Trophoblast cell (in vitro differentiated cells and primary cell): ENCODE measurements at regions not wholly inside any gene's neighbourhood (a gene's known extent, or its start where the extent isn't known, plus 50 kb on each side); places are given as distances from the start of the nearest gene placed in this dataset.

Experiments
- DNase-seq, 2 donors: peaks; one replicate each; pipeline ENCODE4 v3.0.0-alpha.2; 2016
- H2AFZ ChIP-seq: 2 replicates; pipeline ENCODE4 v1.6.1; 2013; ENCODE audit warnings: low read length, moderate library complexity, mild to moderate bottlenecking; ENCODE audit not compliant: insufficient read depth, poor library complexity
- H2AK5ac ChIP-seq: 2 replicates; pipeline ENCODE4 v1.6.1; 2013; ENCODE audit warnings: mild to moderate bottlenecking, low read length
- H2BK120ac ChIP-seq: 2 replicates; pipeline ENCODE4 v1.6.1; 2013; ENCODE audit warnings: low read length, mild to moderate bottlenecking, moderate library complexity; ENCODE audit not compliant: insufficient read depth, poor library complexity
- H2BK12ac ChIP-seq: 2 replicates; pipeline ENCODE4 v1.6.1; 2013; ENCODE audit warnings: mild to moderate bottlenecking, low read length, moderate library complexity
- H2BK5ac ChIP-seq: 2 replicates; pipeline ENCODE4 v1.6.1; 2013; ENCODE audit warnings: low read length, low read depth, moderate library complexity, mild to moderate bottlenecking; ENCODE audit not compliant: poor library complexity
- H3K14ac ChIP-seq: 2 replicates; pipeline ENCODE4 v1.6.1; 2013; ENCODE audit warnings: mild to moderate bottlenecking, low read length
- H3K18ac ChIP-seq: 2 replicates; pipeline ENCODE4 v1.6.1; 2013; ENCODE audit warnings: mild to moderate bottlenecking, low read length
- H3K23ac ChIP-seq: 2 replicates; pipeline ENCODE4 v1.6.1; 2013; ENCODE audit warnings: low read length
- H3K27ac ChIP-seq: 2 replicates; pipeline ENCODE4 v1.5.1; 2013; ENCODE audit warnings: low read depth, mild to moderate bottlenecking, inconsistent platforms, low read length, moderate library complexity
- H3K27me3 ChIP-seq: 2 replicates; pipeline ENCODE4 v1.6.1; 2013; ENCODE audit warnings: inconsistent platforms, mild to moderate bottlenecking, low read length, moderate library complexity; ENCODE audit not compliant: insufficient read depth
- H3K36me3 ChIP-seq, 2 experiments: 1 replicate in 1 of 2; 2 replicates in 1 of 2; pipeline ENCODE4 v1.6.1; 2013; ENCODE audit warnings: low read length in 2 of 2, mild to moderate bottlenecking in 2 of 2, moderate library complexity in 1 of 2; ENCODE audit not compliant: insufficient read depth in 2 of 2, control insufficient read depth in 1 of 2
- H3K4ac ChIP-seq: 2 replicates; pipeline ENCODE4 v1.6.1; 2013; ENCODE audit warnings: low read depth, mild to moderate bottlenecking, low read length, moderate library complexity
- H3K4me1 ChIP-seq, 2 experiments: 1 replicate in 1 of 2; 2 replicates in 1 of 2; pipeline ENCODE4 v1.6.1; 2013; ENCODE audit warnings: low read length in 2 of 2, mild to moderate bottlenecking in 2 of 2, moderate library complexity in 1 of 2; ENCODE audit not compliant: insufficient read depth in 2 of 2, control insufficient read depth in 1 of 2
- H3K4me2 ChIP-seq: 2 replicates; pipeline ENCODE4 v1.6.1; 2013; ENCODE audit warnings: inconsistent platforms, mild to moderate bottlenecking, low read length, moderate library complexity
- H3K4me3 ChIP-seq: 2 replicates; pipeline ENCODE4 v1.5.1; 2013; ENCODE audit warnings: mild to moderate bottlenecking, low read depth, low read length, inconsistent platforms
- H3K79me1 ChIP-seq: one replicate; pipeline ENCODE4 v1.6.1; 2013; ENCODE audit warnings: low read length
- H3K79me2 ChIP-seq: 2 replicates; pipeline ENCODE4 v1.6.1; 2013; ENCODE audit warnings: low read length, mild to moderate bottlenecking; ENCODE audit not compliant: control insufficient read depth, insufficient read depth, poor library complexity
- H3K9ac ChIP-seq: 2 replicates; pipeline ENCODE4 v1.6.1; 2013; ENCODE audit warnings: mild to moderate bottlenecking, low read length
- H3K9me3 ChIP-seq: 2 replicates; pipeline ENCODE4 v1.6.1; 2013; ENCODE audit warnings: low read depth, mild to moderate bottlenecking, control low read depth, inconsistent platforms, low read length; ENCODE audit not compliant: insufficient read depth
- H4K12ac ChIP-seq: 2 replicates; pipeline ENCODE4 v1.6.1; 2013; ENCODE audit warnings: low read depth, mild to moderate bottlenecking, low read length, moderate library complexity
- H4K8ac ChIP-seq: 2 replicates; pipeline ENCODE4 v1.6.1; 2013; ENCODE audit warnings: low read depth, mild to moderate bottlenecking, low read length, moderate library complexity
- H4K91ac ChIP-seq: one replicate; pipeline ENCODE4 v1.6.1; 2013; ENCODE audit warnings: low read depth, mild to moderate bottlenecking, low read length, moderate library complexity
- WGBS: extraction: QIAGEN DNeasy Blood & Tissue Kit; methylation state at CpG from one replicate; pipeline ENCODE4 v1.1.7; 2013; ENCODE audit warnings: missing lambda C conversion rate; ENCODE audit not compliant: insufficient read length, insufficient coverage; ENCODE audit errors: extremely low coverage; 5-methylcytosine and 5-hydroxymethylcytosine counted together

DNA sequence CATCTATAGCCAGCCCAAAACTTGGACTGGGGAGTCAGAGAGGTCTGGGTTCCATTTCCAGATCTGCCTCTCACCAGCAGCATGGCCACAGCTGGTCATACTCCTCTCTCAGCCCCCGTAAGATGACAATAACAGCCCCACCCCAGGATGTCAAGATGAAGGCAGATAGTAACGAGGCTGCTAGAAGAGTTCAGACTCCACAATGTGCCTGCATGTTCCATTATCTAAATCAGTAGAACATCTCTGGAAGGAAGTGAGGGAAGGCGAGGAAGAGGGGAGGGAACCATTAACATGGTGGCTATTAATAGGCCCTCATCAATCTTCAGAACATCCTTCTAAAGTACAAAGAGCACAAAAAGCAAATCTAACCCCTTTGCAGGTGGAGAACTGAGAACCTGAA is 98.0 kb upstream of the KCNG1 start:
- DNase-seq = no peak
- WGBS = no CpG with 5 or more reads among the region's 3 CpGs
- Histone ChIP-seq H3K4me3 (no peak overlapping the region), H3K23ac (no peak overlapping the region), H2BK12ac (no peak overlapping the region), H4K91ac (no peak overlapping the region), H3K79me2 (no peaks in the 10 kb centered on the region), H3K9ac (no peak overlapping the region), H3K79me1 (no peaks in the 10 kb centered on the region), H3K9me3 (peaks cover 3% of the 10 kb centered on the region), H4K12ac (no peak overlapping the region), H2BK120ac (no peak overlapping the region), H3K36me3 (no peaks in the 10 kb centered on the region), H3K4me1 (peaks cover 3 to 5% of the 10 kb centered on the region in 2 experiments), H3K4ac (no peak overlapping the region), H2BK5ac (no peak overlapping the region), H3K14ac (no peak overlapping the region), H3K27me3 (no peaks in the 10 kb centered on the region), H3K4me2 (no peak overlapping the region), H2AK5ac (no peak overlapping the region), H3K27ac (no peak overlapping the region), H2AFZ (no peak overlapping the region), H4K8ac (no peak overlapping the region), H3K18ac (no peak overlapping the region)

DNA sequence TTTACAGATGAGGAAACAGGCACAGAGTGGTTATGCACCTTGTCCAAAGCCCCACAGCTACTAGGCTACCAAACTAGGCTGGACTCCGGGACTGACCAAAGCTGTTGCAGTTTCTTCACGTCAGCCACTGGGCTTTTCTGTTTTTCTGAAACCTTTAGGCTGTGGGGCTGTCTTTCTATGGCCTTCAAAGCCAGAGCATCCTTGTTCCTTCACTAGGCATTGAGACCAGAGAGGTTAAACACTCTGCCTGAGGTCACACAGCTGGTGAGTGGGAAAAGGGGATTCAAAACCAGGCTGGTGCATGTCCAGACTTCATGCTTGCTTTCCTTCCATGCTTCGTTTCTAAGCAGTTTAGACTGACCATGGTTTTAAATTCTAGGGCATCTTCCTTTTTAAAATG is 97.5 kb upstream of the KCNG1 start:
- no peak overlapping the region for H4K91ac ChIP-seq
- H3K4me2 ChIP-seq = no peak overlapping the region
- peaks cover 2 to 5% of the 10 kb centered on the region in 2 experiments for H3K4me1 ChIP-seq
- no peak overlapping the region for H3K18ac ChIP-seq
- no peaks in the 10 kb centered on the region for H3K79me1 ChIP-seq
- H3K4ac ChIP-seq = no peak overlapping the region
- H2AK5ac ChIP-seq = no peak overlapping the region
- H2AFZ ChIP-seq = no peak overlapping the region
- H3K27me3 ChIP-seq = no peaks in the 10 kb centered on the region
- DNase-seq = no peak
- H3K23ac ChIP-seq = no peak overlapping the region
- no peak overlapping the region for H3K27ac ChIP-seq
- no peak overlapping the region for H2BK12ac ChIP-seq
- peaks cover 3% of the 10 kb centered on the region for H3K9me3 ChIP-seq
- no peak overlapping the region for H3K9ac ChIP-seq
- no peak overlapping the region for H4K8ac ChIP-seq
- H3K79me2 ChIP-seq = no peaks in the 10 kb centered on the region
- no peaks in the 10 kb centered on the region for H3K36me3 ChIP-seq
- WGBS = no CpG with 5 or more reads among the region's 3 CpGs
- no peak overlapping the region for H4K12ac ChIP-seq
- H3K14ac ChIP-seq = no peak overlapping the region
- H3K4me3 ChIP-seq = peak overlapping the region; percentile 5
- H2BK5ac ChIP-seq = no peak overlapping the region
- no peak overlapping the region for H2BK120ac ChIP-seq

DNA sequence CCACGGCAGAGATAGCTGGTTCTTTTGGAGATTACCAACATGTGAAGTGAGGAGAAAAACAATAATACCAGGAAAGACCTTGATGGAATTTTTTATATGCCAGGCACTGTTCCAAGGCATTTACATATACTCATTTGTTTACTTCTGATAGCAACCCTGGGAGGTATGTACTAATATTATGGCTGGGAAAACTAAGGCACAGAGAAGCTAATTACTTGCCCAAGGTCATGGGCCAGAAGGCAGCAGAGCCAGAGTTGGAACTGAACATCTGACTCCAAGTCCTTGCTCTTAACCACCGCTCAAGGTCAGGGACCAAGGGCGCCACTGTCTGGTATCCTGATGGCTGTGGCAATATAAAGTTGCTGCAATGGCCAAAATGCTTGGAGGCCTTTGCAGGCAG is 97.0 kb upstream of the KCNG1 start:
- Histone ChIP-seq H3K18ac (no peak overlapping the region), H3K9ac (no peak overlapping the region), H3K36me3 (no peaks in the 10 kb centered on the region), H3K79me2 (no peaks in the 10 kb centered on the region), H3K23ac (no peak overlapping the region), H2BK120ac (no peak overlapping the region), H3K4ac (no peak overlapping the region), H3K14ac (no peak overlapping the region), H2BK5ac (no peak overlapping the region), H3K27me3 (no peaks in the 10 kb centered on the region), H3K4me3 (no peak overlapping the region), H3K4me2 (no peak overlapping the region), H3K79me1 (no peaks in the 10 kb centered on the region), H3K9me3 (peaks cover 3% of the 10 kb centered on the region), H4K12ac (no peak overlapping the region), H4K91ac (no peak overlapping the region), H4K8ac (no peak overlapping the region), H3K27ac (no peak overlapping the region), H3K4me1 (peaks cover 2 to 5% of the 10 kb centered on the region in 2 experiments), H2AK5ac (no peak overlapping the region), H2BK12ac (no peak overlapping the region), H2AFZ (no peak overlapping the region)
- DNase-seq = no peak
- WGBS = no CpG with 5 or more reads among the region's 3 CpGs

DNA sequence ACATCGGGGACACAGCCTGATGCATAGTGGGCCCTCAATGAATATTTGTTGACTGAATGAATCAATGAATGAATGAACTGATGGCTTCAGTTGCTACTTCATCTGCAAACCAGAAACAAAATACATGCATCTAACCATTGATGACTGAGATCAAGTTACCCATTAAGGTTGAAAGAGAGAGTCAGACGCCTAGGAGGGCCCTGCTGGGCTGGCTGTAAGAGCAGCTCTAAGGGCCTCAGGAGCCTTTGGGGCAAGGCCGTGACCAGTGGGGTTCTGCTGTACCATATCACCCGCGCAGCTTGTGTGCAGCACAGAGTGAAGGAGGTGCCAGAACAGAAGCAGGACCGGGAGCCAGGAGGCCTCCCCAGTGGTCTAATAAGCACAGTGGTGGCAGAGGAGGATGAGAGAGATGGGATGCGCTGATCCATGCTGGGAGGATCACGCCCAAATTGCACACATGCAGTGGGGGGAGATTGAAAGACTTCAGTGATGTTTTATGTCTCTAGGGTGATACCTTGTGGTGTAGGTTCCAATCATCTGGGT is 96.1 kb upstream of the KCNG1 start:
- Histone ChIP-seq H4K8ac (no peak overlapping the region), H2BK12ac (no peak overlapping the region), H4K91ac (no peak overlapping the region), H3K36me3 (no peaks in the 10 kb centered on the region), H3K79me2 (no peaks in the 10 kb centered on the region), H3K9ac (no peak overlapping the region), H2AFZ (no peak overlapping the region), H3K9me3 (peaks cover 3% of the 10 kb centered on the region), H3K4me3 (no peak overlapping the region), H3K4me2 (no peak overlapping the region), H3K27me3 (no peaks in the 10 kb centered on the region), H3K4ac (no peak overlapping the region), H2BK120ac (no peak overlapping the region), H2BK5ac (no peak overlapping the region), H2AK5ac (no peak overlapping the region), H3K23ac (no peak overlapping the region), H3K4me1 (peaks cover 2 to 5% of the 10 kb centered on the region in 2 experiments), H3K27ac (no peak overlapping the region), H3K79me1 (no peaks in the 10 kb centered on the region), H3K14ac (no peak overlapping the region), H4K12ac (no peak overlapping the region), H3K18ac (no peak overlapping the region)
- no peak for DNase-seq
- no CpG with 5 or more reads among the region's 8 CpGs for whole genome bisulfite sequencing
